ENCODE measurements at regions not wholly inside any gene's neighbourhood (a gene's known extent, or its start where the extent isn't known, plus 50 kb on each side); places are given as distances from the start of the nearest gene placed in this dataset.

DNA sequence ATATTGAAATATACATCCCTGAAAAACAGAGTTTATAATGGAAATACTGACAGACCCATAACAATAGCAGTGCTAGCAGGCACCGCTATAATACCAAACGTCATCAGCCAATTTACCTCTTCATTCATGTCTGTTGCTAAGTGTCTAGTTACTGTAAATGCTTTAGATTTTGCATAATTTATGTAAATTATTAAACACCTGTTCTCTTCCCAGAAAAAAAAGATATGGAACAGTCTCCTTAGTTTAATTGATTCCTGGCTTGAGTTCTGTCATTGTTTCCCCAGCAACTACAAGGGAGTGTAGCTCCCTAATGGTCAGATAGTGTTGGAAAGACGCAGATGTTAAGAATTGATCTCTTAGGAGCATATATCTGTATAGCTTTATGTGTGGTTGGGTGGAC is 817.9 kb upstream of the ADGRL2 start (continued):
- TF ChIP-seq, protein P1, sequence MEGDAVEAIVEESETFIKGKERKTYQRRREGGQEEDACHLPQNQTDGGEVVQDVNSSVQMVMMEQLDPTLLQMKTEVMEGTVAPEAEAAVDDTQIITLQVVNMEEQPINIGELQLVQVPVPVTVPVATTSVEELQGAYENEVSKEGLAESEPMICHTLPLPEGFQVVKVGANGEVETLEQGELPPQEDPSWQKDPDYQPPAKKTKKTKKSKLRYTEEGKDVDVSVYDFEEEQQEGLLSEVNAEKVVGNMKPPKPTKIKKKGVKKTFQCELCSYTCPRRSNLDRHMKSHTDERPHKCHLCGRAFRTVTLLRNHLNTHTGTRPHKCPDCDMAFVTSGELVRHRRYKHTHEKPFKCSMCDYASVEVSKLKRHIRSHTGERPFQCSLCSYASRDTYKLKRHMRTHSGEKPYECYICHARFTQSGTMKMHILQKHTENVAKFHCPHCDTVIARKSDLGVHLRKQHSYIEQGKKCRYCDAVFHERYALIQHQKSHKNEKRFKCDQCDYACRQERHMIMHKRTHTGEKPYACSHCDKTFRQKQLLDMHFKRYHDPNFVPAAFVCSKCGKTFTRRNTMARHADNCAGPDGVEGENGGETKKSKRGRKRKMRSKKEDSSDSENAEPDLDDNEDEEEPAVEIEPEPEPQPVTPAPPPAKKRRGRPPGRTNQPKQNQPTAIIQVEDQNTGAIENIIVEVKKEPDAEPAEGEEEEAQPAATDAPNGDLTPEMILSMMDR (IDR thresholded peaks at IDR 0.05; ENCODE audit: low read depth, low read length, missing input control) = no peak
- no peak for TF ChIP-seq HNF4G (IDR thresholded peaks at IDR 0.05)

DNA sequence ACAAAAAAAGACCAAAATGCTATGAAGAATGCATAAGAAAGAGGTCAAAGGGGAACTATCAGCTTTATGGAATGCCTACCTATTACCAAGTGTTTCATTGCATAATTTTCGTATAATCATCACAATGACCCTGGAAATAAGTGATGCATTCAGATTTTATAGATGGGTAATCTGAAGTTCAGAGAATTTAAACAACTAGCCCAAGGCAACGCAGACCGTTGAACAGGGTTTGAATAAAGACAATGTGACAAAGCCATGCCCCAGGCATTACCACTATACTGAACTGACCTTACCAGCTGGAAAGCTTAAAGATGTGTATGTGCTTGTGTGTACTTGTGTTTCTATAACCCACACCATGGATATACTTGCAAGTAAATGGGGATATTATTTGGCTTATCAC is 827.6 kb upstream of the ADGRL2 start:
- Histone ChIP-seq H3K36me3 (ENCODE audit: control insufficient read depth in 4 of 4, insufficient read depth in 3 of 4, low read depth in 1 of 4, low read length in 3 of 4) (no peaks in the 10 kb centered on the region), H3K4me1 (ENCODE audit: control insufficient read depth in 4 of 4, insufficient read depth in 4 of 4, low read length in 3 of 4) (no peaks in the 10 kb centered on the region), H3K9me3 (ENCODE audit: control insufficient read depth in 4 of 4, low read length in 3 of 4) (no peaks in the 10 kb centered on the region), H3K9ac (ENCODE audit: low read depth in 1 of 2, low read length in 2 of 2) (no peak overlapping the region), H3K27me3 (ENCODE audit: control insufficient read depth in 4 of 4, insufficient read depth in 4 of 4, low read length in 3 of 4) (no peaks in the 10 kb centered on the region), H3K4me3 (ENCODE audit: low read depth in 1 of 3, low read length in 3 of 3) (no peak overlapping the region), H3K27ac (ENCODE audit: low read depth in 1 of 2, low read length in 2 of 2) (no peak overlapping the region)
- WGBS = 93% methylated on average over 3 of the region's 3 CpGs
- no peak for DNase-seq (ENCODE audit: low spot score)
- TF ChIP-seq, protein P2, sequence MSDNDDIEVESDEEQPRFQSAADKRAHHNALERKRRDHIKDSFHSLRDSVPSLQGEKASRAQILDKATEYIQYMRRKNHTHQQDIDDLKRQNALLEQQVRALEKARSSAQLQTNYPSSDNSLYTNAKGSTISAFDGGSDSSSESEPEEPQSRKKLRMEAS (IDR thresholded peaks at IDR 0.05) = no peak
- no peak for TF ChIP-seq RAD21 (IDR thresholded peaks at IDR 0.05)
- TF ChIP-seq SP1 (IDR thresholded peaks at IDR 0.05) = no peak
- TF ChIP-seq EGR1 (IDR thresholded peaks at IDR 0.05; ENCODE audit: low read depth in 2 of 2) = no peak
- TF ChIP-seq FOXA2 (IDR thresholded peaks at IDR 0.05) = no peak
- TF ChIP-seq GABPA (IDR thresholded peaks at IDR 0.05 in 1 of 2, conservative IDR thresholded peaks at IDR 0.05 in 1 of 2) = no peak
- no peak for TF ChIP-seq JUND (IDR thresholded peaks at IDR 0.05)
- TF ChIP-seq, protein P1 (IDR thresholded peaks at IDR 0.05; ENCODE audit: low read depth, low read length, missing input control) = no peak
- TF ChIP-seq RXRA (IDR thresholded peaks at IDR 0.05) = no peak
- no peak for TF ChIP-seq HNF4A (conservative IDR thresholded peaks at IDR 0.05)
- no peak for TF ChIP-seq TAF1 (conservative IDR thresholded peaks at IDR 0.05)
- no peak for TF ChIP-seq NR2F2 (IDR thresholded peaks at IDR 0.05)
- TF ChIP-seq, protein P3, sequence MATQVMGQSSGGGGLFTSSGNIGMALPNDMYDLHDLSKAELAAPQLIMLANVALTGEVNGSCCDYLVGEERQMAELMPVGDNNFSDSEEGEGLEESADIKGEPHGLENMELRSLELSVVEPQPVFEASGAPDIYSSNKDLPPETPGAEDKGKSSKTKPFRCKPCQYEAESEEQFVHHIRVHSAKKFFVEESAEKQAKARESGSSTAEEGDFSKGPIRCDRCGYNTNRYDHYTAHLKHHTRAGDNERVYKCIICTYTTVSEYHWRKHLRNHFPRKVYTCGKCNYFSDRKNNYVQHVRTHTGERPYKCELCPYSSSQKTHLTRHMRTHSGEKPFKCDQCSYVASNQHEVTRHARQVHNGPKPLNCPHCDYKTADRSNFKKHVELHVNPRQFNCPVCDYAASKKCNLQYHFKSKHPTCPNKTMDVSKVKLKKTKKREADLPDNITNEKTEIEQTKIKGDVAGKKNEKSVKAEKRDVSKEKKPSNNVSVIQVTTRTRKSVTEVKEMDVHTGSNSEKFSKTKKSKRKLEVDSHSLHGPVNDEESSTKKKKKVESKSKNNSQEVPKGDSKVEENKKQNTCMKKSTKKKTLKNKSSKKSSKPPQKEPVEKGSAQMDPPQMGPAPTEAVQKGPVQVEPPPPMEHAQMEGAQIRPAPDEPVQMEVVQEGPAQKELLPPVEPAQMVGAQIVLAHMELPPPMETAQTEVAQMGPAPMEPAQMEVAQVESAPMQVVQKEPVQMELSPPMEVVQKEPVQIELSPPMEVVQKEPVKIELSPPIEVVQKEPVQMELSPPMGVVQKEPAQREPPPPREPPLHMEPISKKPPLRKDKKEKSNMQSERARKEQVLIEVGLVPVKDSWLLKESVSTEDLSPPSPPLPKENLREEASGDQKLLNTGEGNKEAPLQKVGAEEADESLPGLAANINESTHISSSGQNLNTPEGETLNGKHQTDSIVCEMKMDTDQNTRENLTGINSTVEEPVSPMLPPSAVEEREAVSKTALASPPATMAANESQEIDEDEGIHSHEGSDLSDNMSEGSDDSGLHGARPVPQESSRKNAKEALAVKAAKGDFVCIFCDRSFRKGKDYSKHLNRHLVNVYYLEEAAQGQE (IDR thresholded peaks at IDR 0.05) = no peak
- TF ChIP-seq, protein P4, sequence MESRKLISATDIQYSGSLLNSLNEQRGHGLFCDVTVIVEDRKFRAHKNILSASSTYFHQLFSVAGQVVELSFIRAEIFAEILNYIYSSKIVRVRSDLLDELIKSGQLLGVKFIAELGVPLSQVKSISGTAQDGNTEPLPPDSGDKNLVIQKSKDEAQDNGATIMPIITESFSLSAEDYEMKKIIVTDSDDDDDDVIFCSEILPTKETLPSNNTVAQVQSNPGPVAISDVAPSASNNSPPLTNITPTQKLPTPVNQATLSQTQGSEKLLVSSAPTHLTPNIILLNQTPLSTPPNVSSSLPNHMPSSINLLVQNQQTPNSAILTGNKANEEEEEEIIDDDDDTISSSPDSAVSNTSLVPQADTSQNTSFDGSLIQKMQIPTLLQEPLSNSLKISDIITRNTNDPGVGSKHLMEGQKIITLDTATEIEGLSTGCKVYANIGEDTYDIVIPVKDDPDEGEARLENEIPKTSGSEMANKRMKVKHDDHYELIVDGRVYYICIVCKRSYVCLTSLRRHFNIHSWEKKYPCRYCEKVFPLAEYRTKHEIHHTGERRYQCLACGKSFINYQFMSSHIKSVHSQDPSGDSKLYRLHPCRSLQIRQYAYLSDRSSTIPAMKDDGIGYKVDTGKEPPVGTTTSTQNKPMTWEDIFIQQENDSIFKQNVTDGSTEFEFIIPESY (IDR thresholded peaks at IDR 0.05) = no peak
- TF ChIP-seq FOXA1 (IDR thresholded peaks at IDR 0.05) = no peak
- TF ChIP-seq, protein P5, sequence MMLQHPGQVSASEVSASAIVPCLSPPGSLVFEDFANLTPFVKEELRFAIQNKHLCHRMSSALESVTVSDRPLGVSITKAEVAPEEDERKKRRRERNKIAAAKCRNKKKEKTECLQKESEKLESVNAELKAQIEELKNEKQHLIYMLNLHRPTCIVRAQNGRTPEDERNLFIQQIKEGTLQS (IDR thresholded peaks at IDR 0.05) = no peak
- TF ChIP-seq HNF4G (IDR thresholded peaks at IDR 0.05) = no peak

All from liver (tissue), 8 donors.